Muscle layer of duodenum (tissue), 2 donors: ENCODE measurements at regions not wholly inside any gene's neighbourhood (a gene's known extent, or its start where the extent isn't known, plus 50 kb on each side); places are given as distances from the start of the nearest gene placed in this dataset.
"Not testable (repeated sequence)": the region's sequence is repeated elsewhere in the genome, so short reads cannot be mapped to it uniquely, and the experiment has no call there.

Experiments used
- H3K27ac ChIP-seq: one replicate; pipeline ENCODE4 v1.7.0; 2013; ENCODE audit warnings: mild to moderate bottlenecking, low read length
- H3K27me3 ChIP-seq: one replicate; pipeline ENCODE4 v1.7.0; 2013; ENCODE audit warnings: low read depth, mild to moderate bottlenecking, control low read depth, low read length
- H3K36me3 ChIP-seq, 2 donors: one replicate each; pipeline ENCODE4 v1.7.0; 2013; ENCODE audit warnings: low read length in 2 of 2, control low read depth in 1 of 2, mild to moderate bottlenecking in 1 of 2; ENCODE audit not compliant: insufficient read depth in 2 of 2, control insufficient read depth in 1 of 2
- H3K4me1 ChIP-seq, 2 donors: one replicate each; pipeline ENCODE4 v1.7.0; 2013; ENCODE audit warnings: low read length in 2 of 2, mild to moderate bottlenecking in 2 of 2, control low read depth in 1 of 2, moderate library complexity in 1 of 2; ENCODE audit not compliant: insufficient read depth in 2 of 2, control insufficient read depth in 1 of 2
- H3K4me3 ChIP-seq, 2 donors: one replicate each; pipeline ENCODE4 v1.7.0; 2013; ENCODE audit warnings: low read length in 2 of 2, low read depth in 1 of 2, mild to moderate bottlenecking in 1 of 2
- H3K9me3 ChIP-seq, 2 donors: one replicate each; pipeline ENCODE4 v1.7.0; 2013; ENCODE audit warnings: low read length in 2 of 2, control low read depth in 1 of 2, mild to moderate bottlenecking in 1 of 2; ENCODE audit not compliant: control insufficient read depth in 1 of 2
- donor health status: healthy.

- Histone ChIP-seq H3K27me3 (no peaks in the 10 kb centered on the region), H3K4me3 (no peak overlapping the region), H3K9me3 (peaks cover 0 to 4% of the 10 kb centered on the region in 2 donors), H3K4me1 (no peaks in the 10 kb centered on the region), H3K27ac (no peak overlapping the region), H3K36me3 (no peaks in the 10 kb centered on the region)
Measured at GRCh38 chr2:16765356-16765755, 99.7 kb upstream of the CYRIA start.

DNA sequence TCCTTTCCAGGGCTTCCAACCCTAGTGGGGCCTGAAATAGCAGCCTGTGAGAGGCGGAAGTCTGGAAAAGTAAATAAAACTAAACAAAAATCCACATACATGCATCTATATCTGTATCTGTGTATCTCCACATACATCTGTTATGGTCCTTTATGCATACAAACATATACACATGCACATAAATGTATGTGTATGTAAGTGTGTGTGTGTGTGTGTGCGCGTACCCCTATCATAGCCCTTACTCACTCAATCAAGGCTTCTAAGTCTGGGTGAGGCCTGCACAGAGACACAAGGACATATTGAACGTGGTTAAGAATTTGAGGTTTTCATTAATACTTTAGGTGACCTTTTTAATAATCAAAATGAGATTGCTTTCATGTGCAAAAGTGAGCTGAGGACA is 98.9 kb upstream of the CYRIA start:
- H3K9me3 ChIP-seq, result peaks cover 0 to 4% of the 10 kb centered on the region in 2 donors
- H3K27ac ChIP-seq, result no peak overlapping the region
- H3K27me3 ChIP-seq, result no peaks in the 10 kb centered on the region

DNA sequence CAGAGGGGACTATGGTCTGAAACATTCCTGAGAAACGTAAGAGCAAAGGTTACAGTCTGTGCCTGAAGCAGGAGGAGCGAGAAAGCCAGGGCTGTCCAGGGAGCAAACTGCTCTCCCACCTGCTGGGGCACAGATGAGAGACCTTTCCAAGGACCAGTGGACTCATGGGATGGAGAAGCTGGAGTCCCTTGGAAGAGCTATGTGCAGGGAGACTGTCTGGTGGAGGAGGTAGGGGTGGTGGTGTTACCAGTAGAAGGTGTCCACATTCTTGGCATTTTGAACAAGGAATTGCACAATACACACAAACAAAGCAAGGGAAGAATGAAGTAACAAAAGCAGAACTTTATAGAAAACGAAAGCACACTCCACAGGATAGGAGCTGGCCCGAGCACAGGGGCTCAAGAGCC is 97.9 kb upstream of the CYRIA start:
- Histone ChIP-seq H3K4me1 (no peaks in the 10 kb centered on the region), H3K36me3 (no peaks in the 10 kb centered on the region), H3K27me3 (no peaks in the 10 kb centered on the region), H3K9me3 (peaks cover 0 to 4% of the 10 kb centered on the region in 2 donors), H3K27ac (no peak overlapping the region), H3K4me3 (no peak overlapping the region)

More for the DNA sequence above, 98.9 kb upstream of the CYRIA start:
- Histone ChIP-seq H3K36me3 (no peaks in the 10 kb centered on the region), H3K4me3 (no peak overlapping the region), H3K4me1 (no peaks in the 10 kb centered on the region)

DNA sequence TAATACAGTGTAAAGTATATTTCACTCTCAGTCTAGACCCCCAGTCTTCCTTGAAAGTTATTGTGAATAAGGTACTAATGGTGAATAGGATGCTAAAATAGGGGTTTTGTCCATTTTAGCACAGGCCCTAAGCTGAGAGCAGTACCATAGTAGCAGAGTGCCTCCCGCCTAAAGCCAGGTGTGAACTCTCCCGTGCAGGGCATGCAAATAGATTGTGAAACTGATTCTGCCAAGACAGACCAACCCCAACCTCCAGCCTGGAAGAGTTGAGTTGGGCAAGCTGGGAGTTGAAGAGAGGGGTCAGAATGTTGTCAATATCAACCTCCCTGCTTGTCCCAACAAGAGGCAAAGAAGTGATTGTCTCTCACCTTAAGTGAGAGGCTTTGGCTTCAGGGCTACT is 97.4 kb upstream of the CYRIA start:
- Histone ChIP-seq H3K27me3 (no peaks in the 10 kb centered on the region), H3K36me3 (no peaks in the 10 kb centered on the region), H3K27ac (no peak overlapping the region), H3K4me3 (no peak overlapping the region), H3K9me3 (peaks cover 0 to 4% of the 10 kb centered on the region in 2 donors), H3K4me1 (no peaks in the 10 kb centered on the region)

GRCh38 chr2:16760426-16760825 is 94.8 kb upstream of the CYRIA start:
- peaks cover 0 to 8% of the 10 kb centered on the region in 2 donors for H3K4me1 ChIP-seq
- no peaks in the 10 kb centered on the region for H3K9me3 ChIP-seq
- no peak overlapping the region for H3K4me3 ChIP-seq
- no peaks in the 10 kb centered on the region for H3K27me3 ChIP-seq
- no peaks in the 10 kb centered on the region for H3K36me3 ChIP-seq
- H3K27ac ChIP-seq, result no peak overlapping the region

DNA sequence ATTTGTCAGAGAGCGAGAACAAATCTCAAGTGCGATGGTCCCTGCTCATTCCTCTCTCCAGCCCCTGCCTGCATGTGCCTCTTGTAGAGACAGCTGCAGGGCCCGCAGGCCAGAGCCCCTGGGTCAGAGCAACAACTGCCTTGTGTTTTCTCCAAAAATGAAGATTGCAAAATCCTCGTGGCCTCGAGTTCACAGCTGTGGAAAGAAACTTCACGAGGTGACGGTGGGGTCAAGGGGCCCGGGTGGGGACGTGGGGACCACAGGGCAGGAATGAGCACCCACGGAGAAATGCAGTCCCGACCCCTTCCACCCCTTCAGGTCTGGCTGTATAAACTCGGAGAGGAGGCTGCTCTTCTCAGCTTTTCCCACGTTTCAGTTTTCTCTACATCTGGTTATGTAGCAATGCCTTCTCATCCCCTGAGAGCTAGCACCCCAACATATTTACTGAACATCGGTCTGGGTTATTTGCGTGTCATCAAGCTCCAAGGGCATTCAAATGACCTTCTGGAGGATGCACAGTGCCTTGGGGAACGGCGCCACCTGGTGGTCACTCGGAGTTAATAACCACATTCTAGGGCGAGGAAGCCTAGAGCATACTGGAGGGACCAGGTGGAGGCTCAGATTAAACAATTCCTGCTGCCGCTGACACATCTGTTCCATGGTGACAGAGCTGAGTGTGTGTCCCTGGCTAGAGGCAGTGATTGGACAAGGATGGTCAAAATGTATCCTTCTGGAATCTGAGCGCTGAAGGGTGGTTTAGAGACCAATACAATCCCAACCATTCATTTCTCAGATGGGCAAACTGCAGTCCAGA is 91.4 kb upstream of the CYRIA start:
- H3K27ac ChIP-seq, result no peak overlapping the region

DNA sequence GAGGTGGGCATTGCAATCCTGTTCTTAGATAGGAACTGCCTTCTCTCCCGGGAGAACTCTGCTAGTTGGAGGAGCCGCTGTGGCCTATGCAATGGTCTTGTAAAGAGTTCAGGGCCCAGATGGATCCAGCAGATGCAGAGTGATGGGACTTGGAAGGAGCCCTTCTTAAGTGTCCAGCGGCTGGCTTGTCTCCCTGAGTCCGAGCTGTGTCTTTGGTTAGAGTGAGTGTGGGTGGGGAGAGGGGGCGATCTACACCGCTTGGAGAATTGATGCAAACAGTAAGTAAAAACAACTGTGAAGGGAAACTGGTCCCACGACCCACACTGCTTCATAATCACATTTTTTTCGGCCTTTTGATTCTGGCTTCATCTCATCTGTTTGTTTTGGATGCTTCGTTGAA is 89.8 kb upstream of the CYRIA start:
- H3K4me3 ChIP-seq, result no peak overlapping the region
- peaks cover 0 to 8% of the 10 kb centered on the region in 2 donors for H3K4me1 ChIP-seq
- no peak overlapping the region for H3K27ac ChIP-seq
- H3K27me3 ChIP-seq, result no peaks in the 10 kb centered on the region
- no peaks in the 10 kb centered on the region for H3K36me3 ChIP-seq
- no peaks in the 10 kb centered on the region for H3K9me3 ChIP-seq

More for the DNA sequence above, 91.4 kb upstream of the CYRIA start:
- Histone ChIP-seq H3K4me3 (no peak overlapping the region), H3K4me1 (peaks cover 0 to 8% of the 10 kb centered on the region in 2 donors), H3K27me3 (no peaks in the 10 kb centered on the region), H3K9me3 (no peaks in the 10 kb centered on the region), H3K36me3 (no peaks in the 10 kb centered on the region)

DNA sequence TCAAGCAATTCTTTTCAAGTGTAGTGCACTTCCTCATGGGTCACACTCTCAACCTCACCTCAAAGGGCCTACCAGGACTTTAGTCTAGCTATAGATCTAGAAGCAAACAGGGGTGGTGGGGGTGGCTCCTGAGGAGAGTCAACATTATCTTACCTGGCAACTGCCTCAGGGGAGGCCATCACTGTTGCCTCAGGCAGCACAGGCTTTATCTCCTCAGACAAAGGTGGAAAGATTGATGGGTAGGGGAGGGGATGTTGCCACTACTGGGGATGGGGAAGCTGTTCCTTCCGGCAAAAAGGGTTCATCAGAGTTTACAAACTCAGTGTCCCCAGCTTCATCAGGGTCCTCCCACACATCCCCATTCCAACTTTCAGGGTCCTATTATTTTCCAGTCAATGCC is 87.4 kb upstream of the CYRIA start:
- not testable (repeated sequence) for H3K4me3 ChIP-seq, H3K27me3 ChIP-seq, H3K4me1 ChIP-seq, H3K9me3 ChIP-seq, H3K27ac ChIP-seq, H3K36me3 ChIP-seq

GRCh38 chr2:16750925-16751214 is 85.2 kb upstream of the CYRIA start:
- H3K27ac ChIP-seq, H3K27me3 ChIP-seq, H3K36me3 ChIP-seq, H3K4me1 ChIP-seq, H3K9me3 ChIP-seq, H3K4me3 ChIP-seq: not testable (repeated sequence)

GRCh38 chr2:16750175-16750924 is 84.7 kb upstream of the CYRIA start:
- H3K9me3 ChIP-seq, result no peaks in the 10 kb centered on the region
- no peaks in the 10 kb centered on the region for H3K36me3 ChIP-seq
- H3K27me3 ChIP-seq, result no peaks in the 10 kb centered on the region
- no peak overlapping the region for H3K27ac ChIP-seq
- H3K4me1 ChIP-seq, result no peaks in the 10 kb centered on the region
- no peak overlapping the region for H3K4me3 ChIP-seq

DNA sequence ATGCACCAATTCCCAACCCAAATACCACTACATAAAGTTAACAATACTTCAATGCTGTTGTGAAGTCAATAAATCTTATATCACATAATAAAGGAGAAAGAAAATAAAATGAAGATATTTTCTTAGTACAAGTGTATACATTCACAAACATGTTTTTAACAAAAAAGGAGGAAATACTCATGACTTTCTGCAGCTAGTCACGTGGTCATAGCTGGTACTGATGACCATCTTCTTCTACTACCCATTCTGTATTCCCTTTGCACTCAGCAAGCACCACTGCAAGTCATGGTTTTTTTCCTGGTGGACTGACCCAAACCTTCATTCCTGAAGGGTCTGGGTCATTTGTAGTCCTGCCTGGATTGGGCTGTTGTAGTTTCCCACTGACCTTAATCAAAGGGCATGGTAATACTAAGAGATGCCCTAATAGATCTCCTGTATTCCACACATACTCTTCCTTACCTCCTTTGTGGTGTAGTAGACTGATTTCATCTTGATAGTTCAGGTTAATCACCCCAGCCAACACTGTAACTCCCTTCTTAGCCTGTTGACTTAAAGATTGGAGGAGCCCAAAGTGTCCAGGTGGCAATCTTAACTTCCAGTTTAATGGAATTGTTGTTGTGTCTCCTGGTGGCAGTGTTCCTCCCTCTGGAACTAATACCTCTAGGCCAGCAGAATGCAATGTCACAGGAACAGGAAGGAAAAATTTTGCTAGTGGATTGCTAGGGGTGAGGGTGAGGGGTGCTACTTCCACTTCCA is 83.1 kb upstream of the CYRIA start:
- H3K9me3 ChIP-seq, H3K4me3 ChIP-seq, H3K27me3 ChIP-seq, H3K4me1 ChIP-seq, H3K36me3 ChIP-seq, H3K27ac ChIP-seq: not testable (repeated sequence)
